Hepatocyte (in vitro differentiated cells): ENCODE measurements at regions not wholly inside any gene's neighbourhood (a gene's known extent, or its start where the extent isn't known, plus 50 kb on each side); places are given as distances from the start of the nearest gene placed in this dataset.

Experiments used
- EZH2 ChIP-seq: fragments of 200-600 bp; sonication (generic); IDR thresholded peaks from 2 replicates; pipeline ENCODE4 v1.6.1; 2016; ENCODE audit warnings: antibody characterized with exemption, mild to moderate bottlenecking, borderline replicate concordance
- EZH2phosphoT487 ChIP-seq: fragments of 200-600 bp; sonication (generic); IDR thresholded peaks from one replicate; pipeline ENCODE4 v1.6.1; 2018; ENCODE audit warnings: antibody characterized with exemption, mild to moderate bottlenecking, low read depth, moderate library complexity; ENCODE audit not compliant: unreplicated experiment, severe bottlenecking
- TF ChIP-seq, protein P1 (sequence below): fragments of 200-600 bp; sonication (generic); IDR thresholded peaks from 2 replicates; pipeline ENCODE4 v1.5.1; 2016; ENCODE audit warnings: antibody characterized with exemption, mild to moderate bottlenecking; ENCODE audit not compliant: poor library complexity

DNA sequence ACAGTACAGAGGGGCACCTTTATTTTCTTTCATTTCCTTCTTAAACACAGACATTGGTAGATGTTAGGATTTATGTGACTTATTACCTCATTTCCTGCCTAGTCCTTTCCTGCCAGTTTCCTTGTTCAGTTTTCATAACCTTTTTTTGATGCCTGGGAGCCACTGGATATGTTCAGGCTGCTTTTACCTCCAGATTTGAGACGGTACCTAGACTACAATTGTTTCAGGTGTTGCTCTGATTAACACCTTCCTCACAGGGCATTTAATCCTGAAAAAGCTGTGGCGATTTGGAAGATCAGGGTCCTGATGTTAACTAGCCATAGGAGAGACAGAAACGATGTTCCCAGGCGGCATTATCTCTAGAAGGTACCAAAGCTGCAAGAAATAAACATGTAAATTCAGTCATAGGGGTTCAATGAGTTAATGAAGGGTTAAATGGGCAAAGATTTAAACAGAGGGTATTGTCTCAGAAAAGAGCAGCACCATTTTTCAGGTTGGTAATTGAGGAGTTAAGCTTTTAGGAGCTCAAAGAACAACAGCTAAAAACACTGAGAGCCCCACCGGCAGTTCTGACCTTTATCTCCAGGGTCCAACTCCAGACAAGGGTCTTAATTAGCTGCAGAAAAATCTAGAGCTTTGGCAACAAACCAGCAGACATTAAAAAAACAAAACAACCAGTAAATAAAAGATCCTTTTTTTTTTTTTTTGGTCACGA lies 93.3 kb downstream of the HRH4 start:
- TF ChIP-seq, protein P1, sequence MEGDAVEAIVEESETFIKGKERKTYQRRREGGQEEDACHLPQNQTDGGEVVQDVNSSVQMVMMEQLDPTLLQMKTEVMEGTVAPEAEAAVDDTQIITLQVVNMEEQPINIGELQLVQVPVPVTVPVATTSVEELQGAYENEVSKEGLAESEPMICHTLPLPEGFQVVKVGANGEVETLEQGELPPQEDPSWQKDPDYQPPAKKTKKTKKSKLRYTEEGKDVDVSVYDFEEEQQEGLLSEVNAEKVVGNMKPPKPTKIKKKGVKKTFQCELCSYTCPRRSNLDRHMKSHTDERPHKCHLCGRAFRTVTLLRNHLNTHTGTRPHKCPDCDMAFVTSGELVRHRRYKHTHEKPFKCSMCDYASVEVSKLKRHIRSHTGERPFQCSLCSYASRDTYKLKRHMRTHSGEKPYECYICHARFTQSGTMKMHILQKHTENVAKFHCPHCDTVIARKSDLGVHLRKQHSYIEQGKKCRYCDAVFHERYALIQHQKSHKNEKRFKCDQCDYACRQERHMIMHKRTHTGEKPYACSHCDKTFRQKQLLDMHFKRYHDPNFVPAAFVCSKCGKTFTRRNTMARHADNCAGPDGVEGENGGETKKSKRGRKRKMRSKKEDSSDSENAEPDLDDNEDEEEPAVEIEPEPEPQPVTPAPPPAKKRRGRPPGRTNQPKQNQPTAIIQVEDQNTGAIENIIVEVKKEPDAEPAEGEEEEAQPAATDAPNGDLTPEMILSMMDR, result no peak
- TF ChIP-seq EZH2phosphoT487, result no peak
- TF ChIP-seq EZH2, result no peak
